IPS DF 19.7 (cell line): ENCODE measurements at regions not wholly inside any gene's neighbourhood (a gene's known extent, or its start where the extent isn't known, plus 50 kb on each side); places are given as distances from the start of the nearest gene placed in this dataset.
"Not testable (repeated sequence)": the region's sequence is repeated elsewhere in the genome, so short reads cannot be mapped to it uniquely, and the experiment has no call there.

Experiments used
- DNase-seq: peaks from one replicate; pipeline ENCODE4 v3.0.0-alpha.2; 2013; ENCODE audit warnings: low read depth, low spot score

DNA sequence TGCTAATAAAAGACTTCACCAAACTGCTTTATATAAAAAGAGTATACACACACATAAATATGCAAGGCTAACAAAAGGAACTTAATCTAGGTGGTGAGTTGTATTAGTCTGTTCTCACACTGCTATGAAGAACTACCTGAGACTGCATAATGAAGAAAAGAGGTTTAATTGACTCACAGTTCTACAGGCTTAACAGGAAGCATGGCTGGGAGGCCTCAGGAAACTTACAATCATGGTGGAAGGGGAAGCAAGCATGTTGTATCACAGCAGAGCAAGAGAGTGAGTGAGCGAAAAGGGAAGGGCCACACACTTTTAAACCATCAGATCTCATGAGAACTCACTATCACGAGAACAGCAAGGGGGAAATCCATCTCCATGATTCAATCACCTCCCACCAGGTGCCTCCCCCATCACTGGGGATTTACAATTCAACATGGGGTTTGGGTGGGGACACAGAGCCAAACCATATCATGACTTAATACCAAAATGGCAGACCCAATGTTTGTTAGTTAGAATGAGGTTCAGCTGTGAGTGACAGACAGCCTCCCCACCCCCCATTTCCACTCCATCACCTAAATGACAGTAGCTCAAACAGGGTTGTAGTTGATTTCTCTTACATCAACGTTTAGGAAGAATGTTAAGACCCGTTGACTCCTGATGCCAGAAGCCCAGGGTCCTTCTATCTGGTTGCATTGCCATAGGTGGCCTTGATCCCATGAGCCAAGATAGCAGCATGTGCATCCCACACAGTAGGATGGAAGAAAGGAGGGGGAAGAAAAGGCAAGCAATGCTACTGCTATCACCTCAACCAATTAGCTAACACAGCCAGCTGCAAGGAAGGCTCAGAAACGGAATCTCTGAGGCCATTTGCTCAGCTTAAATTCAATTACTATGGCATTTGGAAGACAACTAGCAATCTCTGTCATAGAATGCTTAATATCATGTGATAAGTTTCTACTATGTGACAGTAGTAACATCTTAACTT is 77.0 kb downstream of the CCDC71L start:
- no peak for DNase-seq

DNA sequence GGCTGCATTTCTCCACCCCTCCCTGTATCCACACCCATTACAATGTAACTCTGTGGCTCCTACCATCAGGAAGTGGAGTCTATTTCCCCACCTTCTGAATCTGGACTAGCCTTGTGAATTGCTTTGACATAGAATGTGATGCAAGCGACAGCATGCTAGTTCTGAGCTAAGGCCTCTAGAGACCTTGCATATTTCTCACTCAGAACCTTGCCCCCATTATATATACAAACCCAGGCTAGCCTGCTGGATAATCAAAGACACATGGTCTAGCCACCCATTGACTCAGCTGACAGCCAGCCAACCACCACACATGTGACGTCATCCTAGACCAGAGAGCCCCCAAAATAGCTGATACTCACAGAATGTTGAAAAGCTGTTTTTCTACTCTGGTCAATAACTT is 77.9 kb downstream of the CCDC71L start:
- DNase-seq: no peak

DNA sequence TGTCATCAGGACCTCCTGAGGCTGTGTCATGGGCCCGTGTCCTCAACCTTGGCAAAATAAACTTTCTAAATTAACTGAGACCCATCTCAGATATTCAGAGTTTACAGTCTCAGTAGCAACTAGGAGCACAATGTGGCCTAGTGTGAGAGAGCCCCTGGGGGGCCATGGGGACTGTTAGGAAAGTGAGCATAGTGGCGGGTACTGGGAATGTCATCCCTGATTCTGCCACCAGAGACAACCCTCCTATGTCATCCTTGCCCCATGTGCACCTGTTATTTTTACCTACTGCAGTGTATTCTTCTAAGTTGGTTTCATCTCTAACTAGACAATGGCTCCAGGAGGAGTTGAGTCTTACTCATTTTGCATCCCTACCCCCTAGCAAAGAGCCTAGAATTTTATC is 78.6 kb downstream of the CCDC71L start:
- no peak for DNase-seq

DNA sequence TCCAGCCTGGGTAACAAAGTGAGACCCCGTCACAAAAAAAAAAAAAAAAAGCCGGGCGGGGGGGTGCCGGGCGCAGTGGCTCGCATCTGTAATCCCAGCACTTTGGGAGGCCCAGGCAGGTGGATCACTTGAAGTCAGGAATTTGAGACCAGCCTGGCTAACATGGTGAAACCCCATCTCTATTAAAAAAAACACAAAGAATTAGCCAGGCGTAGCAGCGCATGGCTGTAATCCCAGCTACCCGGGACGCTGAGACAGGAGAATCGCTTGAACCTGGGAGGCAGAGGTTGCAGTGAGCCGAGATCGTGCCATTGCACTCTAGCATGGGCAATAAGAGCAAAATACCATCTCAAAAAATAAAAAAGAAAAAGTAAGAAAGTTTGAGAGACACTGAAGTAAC is 81.9 kb downstream of the CCDC71L start:
- DNase-seq: not testable (repeated sequence)

DNA sequence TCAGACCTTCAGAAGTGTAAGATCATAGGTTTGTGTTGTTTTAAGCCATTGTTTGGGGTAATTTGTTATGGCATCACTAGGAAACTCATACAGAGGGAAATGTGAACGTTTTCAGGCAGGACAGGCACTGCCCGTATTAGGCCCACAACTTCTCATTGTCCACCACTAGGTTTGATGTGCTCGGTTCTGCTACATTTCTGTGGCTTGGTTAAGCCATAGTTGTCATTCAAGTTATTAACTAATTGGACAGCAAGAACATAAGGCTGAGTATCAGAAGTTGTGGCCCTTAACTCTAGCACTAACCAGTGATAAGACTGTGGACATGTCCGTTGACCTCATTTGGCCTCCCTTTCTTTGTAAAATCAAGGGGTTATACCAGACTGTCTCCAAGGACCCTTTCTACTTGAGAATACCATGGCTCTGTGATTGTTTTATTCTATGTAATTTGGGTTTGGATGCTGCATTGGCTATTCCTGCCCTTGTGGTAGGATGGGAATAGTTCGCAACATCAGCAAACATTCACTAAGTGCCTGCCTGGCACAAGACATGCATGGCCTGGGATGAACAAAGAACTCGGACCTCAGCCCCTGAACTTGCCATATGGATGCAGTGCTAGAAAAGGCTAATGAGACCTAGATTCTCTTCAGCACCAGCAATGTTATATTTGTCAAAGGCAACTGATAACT is 85.7 kb downstream of the CCDC71L start:
- no peak for DNase-seq

DNA sequence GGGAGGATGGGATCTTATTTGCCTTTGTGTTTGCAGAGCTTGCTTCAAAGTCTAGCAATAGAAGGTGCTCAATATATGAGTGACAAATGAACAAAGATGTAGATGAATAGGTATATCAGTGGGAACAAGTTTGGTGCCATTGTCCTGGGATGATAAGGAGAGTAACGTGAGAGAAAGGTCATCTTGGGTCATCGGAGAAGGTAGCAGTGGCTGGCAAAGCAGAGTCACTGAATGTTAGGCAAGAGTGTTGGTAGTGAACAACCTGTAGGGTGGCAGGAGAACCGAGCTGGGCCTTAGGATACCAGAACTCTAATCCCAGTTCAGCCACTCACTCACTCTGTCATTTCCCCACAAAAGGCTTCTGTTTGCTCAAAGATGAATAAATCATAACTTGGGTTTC is 87.2 kb downstream of the CCDC71L start:
- DNase-seq: no peak

DNA sequence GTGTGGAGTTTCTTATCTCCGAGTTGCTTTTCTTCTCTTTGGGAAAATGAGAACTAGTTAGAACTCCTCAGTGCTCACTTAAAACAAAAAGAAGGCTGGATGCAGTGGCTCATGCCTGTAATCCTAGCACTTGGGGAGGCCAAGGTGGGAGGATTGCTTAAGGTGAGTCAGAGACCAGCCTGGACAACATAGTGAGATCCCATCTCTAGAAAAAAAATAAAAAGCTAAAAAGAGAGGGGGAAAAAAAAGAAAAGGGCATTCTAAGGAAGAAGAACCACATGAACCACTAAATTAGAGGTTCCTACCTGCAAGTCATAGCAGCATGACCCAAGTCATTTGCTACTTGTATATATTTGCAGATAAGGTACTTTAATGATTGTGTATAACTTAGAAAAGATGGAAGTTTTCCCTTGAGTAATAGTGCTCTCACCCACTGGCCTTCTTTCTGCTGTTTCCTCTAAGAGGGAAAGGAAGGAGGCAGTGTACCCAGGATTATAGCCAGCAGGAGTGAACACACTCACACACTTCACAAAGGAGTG is 87.8 kb downstream of the CCDC71L start:
- DNase-seq: no peak

DNA sequence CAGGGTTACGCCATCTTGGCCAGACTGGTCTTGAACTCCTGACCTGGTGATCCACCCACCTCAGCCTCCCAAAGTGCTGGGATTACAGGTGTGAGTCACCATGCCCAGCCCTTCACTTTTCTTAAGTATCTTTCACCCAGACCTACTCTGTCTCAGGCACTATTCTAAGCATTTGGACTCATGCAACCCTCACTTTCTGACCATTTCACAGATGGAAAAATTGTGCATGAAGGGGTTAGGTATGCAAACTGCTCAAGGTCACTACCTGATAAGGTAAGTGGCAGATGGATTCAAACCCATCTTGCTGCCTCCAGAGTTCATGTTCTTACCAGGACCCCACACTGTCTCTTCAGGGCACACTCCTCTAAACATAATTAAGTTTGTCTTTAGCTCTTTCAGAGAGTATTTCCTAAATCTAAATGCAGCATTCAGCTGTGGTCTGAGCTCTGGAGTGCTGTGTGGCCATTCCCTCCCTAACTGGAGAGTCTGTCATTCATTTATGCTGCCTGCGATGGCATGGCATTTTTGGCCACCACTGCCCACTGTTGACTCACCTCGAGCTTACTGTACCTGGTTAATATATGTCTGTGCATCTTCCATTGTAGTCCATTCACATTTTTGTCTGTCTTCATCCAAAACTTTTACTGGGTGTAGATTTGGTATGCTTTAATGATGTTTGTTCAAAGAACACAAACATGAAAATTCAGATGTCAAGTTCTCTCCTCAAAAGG is 88.4 kb downstream of the CCDC71L start:
- no peak for DNase-seq

DNA sequence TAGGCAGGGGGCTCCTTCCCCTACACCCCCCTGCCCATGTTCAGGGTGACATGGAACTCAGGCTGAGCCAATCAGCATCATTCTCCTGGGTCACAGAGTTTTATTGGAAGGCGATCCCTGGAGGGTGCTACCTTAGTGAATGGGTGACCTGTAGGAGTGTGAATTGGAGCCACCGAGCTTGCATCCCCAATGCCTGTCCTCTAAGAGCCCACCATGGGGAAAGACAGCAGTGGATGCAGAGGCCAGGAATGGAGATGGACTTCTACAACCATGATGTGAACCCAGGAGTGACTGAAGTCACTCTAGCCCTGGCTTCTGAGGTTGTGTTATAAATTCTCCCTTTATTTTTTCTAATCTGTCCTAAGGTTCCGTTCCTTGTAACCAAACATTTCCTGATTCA is 89.4 kb downstream of the CCDC71L start:
- DNase-seq: no peak

DNA sequence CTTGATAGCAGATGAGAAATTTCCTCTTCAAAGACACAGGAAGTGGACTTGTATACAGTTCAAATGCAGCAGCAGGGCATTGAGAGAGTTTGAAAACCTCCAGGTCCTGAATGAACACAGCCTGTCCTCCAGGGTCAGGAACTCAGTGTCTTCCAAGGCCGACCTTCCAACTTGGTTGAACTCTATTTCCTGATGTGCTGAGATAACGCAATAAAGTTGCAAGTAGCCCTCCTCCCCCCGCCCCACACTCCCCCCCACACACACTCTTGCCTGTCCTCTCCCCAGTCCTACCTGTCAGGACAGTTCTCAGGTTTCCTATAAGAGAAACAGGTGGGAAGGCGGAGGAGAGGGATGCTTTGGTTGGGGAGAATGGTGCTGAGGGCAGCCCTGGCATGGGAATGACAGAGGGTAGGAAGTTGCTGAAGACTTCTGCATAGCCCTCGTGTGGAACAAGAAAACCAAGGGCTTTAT is 90.0 kb downstream of the CCDC71L start:
- no peak for DNase-seq

DNA sequence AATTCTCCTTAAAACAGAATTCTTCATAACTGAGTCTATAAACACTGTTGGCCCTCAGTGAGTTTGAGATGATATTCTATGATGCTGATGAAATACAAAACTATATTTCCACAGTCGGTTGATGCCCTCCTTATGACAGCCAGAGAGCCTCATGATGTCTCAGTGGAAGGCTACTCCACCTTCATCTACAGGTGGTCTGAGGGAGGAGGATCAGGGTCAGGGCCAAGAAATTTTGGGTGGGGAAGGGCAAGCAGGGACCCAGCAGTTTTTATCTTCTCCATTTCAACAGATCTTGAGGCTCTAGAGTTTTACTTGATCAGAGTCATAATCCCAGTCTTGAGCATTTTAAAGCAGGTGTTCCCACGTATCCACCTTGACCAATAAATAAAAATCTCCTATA is 90.8 kb downstream of the CCDC71L start:
- DNase-seq: no peak

DNA sequence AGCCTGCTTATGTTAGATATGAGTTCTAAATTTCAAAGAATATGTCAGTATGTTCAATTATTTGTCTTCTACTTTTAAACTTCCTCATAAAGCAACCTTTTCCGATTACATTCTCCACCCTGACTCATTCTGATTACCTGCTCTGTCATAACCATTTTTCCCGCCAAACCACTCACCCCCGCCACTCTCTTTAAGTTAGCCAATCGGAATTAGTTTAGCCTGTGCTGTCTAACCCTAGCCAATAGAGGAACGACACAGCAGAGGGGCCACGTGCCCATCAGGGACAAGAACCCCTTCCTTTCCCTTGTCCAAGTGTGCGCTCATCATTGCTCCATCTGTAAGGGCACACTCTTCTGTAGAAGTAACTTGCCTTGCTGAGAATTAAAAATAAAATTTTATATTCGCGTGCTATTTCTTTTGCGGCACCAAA is 91.4 kb downstream of the CCDC71L start:
- no peak for DNase-seq

DNA sequence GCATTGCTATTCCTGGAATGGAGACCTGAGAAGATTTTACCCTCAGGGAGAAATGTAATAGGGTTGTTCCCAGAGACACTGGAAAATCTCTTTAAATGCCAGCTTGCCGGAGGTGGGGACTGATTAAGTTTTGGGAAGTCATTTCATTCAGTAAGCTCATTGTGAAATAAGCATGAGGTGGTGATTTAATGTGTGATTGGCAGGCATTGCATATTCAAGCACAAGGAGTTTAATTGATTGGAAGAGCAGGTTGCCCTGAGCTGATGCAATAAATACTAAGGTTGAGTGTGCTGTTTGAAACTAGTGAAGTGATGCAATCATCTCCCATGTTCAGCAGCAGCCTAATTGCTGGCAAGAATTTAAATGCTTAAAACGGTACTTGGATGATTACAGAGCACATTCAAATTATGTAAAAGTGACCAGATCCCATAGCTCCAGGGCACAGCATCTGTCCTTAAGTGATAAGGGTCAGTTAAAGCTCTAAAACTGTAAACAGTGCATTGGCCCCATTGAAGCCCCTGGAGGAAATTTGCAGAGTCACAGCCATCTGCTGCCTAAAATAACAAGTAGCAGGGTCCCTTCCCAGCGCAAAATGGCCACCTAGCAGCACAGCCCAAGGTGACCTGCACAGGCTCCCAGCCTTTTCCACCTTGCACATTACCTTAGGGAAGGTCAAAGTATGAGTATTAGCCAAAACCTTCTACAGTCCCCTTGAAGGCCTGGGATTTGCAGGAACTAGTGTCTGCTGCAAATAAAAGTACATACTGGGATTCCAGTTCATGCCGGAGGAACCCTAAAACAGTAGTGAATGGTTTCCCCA is 92.1 kb downstream of the CCDC71L start:
- DNase-seq: no peak

DNA sequence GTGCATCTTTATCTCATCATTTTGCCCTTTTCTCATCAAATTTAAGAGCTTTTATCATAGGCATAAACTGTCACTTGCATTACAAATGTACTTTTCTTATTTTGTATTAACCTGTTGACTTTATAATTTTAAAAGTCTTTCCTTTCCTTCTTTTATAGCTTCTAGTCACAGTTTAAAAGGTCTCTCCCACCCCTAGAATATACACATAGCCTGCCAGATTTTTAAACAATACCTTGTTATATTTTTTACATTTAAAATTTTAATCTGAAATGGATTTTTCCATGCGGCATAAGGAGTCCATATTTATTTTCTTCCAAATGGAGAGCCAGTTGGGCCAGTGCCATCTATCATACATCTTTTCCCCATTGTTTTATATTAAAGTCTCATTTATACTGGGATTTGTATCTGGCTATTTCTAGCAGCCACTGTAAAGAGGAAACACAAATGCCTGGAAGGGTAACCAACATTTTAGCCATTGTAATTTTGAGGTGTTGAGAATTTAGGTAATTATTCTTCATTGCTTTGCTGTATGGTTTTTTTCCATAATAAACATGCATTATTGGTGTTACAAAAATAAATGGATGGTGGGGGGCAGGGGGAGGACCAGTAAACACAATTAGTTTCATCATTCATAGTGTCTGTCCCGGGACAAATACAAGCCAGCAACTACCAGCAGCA is 92.8 kb downstream of the CCDC71L start:
- no peak for DNase-seq

DNA sequence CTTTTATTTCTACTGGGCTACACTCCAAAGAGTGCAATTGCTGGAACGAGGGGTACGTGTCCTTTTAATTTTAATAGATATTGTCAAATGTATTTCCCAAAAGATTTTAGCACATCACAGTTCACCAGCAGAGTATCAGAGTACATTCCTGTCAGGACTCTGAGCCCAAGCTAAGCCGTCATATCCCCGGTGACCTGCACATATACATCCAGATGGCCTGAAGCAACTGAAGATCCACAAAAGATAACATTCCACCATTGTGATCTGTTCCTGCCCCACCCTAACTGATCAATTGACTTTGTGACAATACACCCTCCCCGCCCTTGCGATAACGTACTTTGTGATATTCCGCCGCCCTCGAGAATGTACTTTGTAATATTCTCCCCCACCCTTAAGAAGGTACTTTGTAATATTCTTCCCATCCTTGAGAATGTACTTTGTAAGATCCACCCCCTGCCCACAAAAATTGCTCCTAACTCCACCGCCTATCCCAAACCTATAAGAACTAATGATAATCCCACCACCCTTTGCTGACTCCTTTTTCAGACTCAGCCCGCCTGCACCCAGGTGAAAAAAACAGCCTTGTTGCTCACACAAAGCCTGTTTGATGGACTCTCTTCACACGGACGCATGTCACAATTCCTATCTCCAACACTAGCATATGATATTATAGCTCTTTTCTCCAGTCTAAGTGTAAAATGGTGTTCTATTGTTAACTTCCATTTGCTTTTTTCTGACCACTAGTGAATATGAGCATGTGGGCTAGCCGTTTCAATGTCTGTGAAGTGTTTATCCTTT is 93.6 kb downstream of the CCDC71L start:
- not testable (repeated sequence) for DNase-seq

DNA sequence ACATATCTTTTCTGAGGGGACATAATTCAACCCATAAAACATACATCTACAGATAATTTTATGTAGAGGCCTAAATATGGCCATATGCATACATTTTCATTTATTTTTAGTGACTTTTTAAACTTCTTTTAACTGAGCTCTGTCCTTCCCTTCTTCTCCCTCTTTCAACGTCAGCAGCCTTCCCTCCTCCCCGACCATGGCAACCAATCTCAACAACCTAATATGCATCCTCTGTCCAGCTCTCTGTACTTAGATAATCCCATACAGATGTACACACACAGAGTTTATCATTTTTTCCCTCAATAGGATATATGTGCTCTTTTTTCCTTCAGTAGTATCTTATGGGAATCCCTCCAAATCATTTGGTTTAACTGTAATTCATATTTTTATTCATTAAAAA is 94.3 kb downstream of the CCDC71L start:
- no peak for DNase-seq

DNA sequence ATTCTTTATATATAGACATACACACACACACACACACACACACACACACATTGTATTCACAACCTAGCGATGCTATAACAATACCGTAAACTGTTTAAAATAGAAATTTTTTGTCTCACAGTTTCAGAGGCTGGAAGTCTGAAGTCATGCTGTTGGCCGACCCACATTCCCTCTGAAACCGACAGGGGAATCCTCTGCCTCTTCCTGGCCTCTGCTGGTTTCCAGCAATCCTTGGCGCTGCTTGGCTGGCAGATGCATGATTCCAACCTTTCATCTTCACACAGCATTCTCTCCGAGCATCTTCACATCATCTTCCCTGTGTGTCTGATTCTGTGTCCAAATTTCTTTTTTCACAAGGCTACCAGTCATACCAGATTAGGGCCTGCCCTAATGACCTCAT is 94.8 kb downstream of the CCDC71L start:
- no peak for DNase-seq

DNA sequence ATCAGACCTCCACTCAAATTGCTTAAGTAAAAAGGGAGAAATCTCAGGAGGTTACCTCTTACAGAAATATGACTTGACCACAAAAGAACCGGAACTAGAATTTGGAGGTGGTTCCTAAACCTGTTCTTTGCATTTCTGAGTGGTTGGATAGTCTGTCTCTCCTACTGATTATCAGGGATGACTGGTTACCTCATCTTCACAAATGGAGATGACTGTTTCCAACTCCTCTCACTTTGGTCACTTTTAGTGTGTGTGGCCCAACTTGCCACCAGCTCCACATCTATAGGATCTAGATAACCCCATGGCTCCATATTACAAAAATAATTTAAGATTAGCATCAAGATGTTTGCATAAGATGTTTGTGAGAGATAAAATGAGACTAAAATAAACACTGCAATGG is 95.5 kb downstream of the CCDC71L start:
- DNase-seq: no peak

DNA sequence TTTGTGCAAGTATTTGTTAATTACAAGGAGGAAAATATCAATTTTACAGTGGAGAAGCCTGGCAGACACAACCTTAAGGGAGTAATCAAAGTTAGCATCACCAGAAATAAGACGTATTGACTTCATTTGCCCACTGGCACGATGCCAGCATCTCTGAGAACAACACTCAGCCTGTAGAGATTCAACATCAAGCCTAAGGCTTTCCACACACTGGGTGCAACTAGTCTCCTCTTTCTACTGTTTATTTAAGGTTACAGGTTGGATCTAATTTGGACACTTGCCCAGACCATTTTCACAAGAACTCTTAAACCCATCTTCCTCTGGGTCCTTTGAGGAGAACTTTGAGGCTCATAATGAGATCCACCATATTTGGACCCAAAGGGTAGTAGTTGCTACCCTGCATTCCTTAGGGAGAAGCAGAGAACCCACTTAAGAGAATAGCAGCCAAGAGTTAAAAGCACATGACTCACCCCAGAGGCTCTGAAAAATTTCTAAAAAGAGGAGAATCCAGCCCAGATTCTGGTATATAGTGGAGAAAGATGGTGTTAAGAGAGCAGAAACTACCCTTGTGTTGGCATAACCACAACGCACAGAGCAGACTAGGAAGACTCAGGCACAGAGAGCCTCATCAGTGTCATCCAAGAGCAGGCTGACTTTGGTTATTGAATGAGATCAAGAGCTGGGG is 97.3 kb downstream of the CCDC71L start:
- DNase-seq: no peak
